ENCODE measurements at regions not wholly inside any gene's neighbourhood (a gene's known extent, or its start where the extent isn't known, plus 50 kb on each side); places are given as distances from the start of the nearest gene placed in this dataset.

GRCh38 chr14:104360501-104360900, 219.1 kb upstream of the C14orf180 start:
- H3K36me3 ChIP-seq, result no peaks in the 10 kb centered on the region
- no peaks in the 10 kb centered on the region for H3K9me3 ChIP-seq
- H3K27ac ChIP-seq, result no peak overlapping the region
- TF ChIP-seq POLR2AphosphoS5 (IDR thresholded peaks at IDR 0.05) (no peak), POLR2A (IDR thresholded peaks at IDR 0.05) (no peak)
- TF ChIP-seq, protein P1, sequence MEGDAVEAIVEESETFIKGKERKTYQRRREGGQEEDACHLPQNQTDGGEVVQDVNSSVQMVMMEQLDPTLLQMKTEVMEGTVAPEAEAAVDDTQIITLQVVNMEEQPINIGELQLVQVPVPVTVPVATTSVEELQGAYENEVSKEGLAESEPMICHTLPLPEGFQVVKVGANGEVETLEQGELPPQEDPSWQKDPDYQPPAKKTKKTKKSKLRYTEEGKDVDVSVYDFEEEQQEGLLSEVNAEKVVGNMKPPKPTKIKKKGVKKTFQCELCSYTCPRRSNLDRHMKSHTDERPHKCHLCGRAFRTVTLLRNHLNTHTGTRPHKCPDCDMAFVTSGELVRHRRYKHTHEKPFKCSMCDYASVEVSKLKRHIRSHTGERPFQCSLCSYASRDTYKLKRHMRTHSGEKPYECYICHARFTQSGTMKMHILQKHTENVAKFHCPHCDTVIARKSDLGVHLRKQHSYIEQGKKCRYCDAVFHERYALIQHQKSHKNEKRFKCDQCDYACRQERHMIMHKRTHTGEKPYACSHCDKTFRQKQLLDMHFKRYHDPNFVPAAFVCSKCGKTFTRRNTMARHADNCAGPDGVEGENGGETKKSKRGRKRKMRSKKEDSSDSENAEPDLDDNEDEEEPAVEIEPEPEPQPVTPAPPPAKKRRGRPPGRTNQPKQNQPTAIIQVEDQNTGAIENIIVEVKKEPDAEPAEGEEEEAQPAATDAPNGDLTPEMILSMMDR (IDR thresholded peaks at IDR 0.05), result no peak
- intact Hi-C loops (cut with DNase I), result no loop called here
- DNase-seq (ENCODE audit: low spot score), result no peak
- WGBS, result 92% methylated on average over 7 of the region's 8 CpGs
- H3K4me3 ChIP-seq, result no peak overlapping the region
- H3K27me3 ChIP-seq (replicated peaks; ENCODE audit: insufficient read depth), result no peaks in the 10 kb centered on the region
- no peaks in the 10 kb centered on the region for H3K4me1 ChIP-seq (replicated peaks)

- Histone ChIP-seq H3K27me3 (replicated peaks; ENCODE audit: insufficient read depth) (no peaks in the 10 kb centered on the region), H3K4me3 (no peak overlapping the region), H3K36me3 (no peaks in the 10 kb centered on the region), H3K27ac (no peak overlapping the region), H3K9me3 (no peaks in the 10 kb centered on the region), H3K4me1 (replicated peaks) (no peaks in the 10 kb centered on the region)
- no peak for TF ChIP-seq POLR2AphosphoS5 (IDR thresholded peaks at IDR 0.05)
- TF ChIP-seq, protein P1 (IDR thresholded peaks at IDR 0.05), result no peak
- TF ChIP-seq POLR2A (IDR thresholded peaks at IDR 0.05), result no peak
- 78% methylated on average over 14 of the region's 14 CpGs for WGBS
- intact Hi-C loops (cut with DNase I), result no loop called here
- no peak for DNase-seq (ENCODE audit: low spot score)
Measured at GRCh38 chr14:104361101-104361591, 218.4 kb upstream of the C14orf180 start.

GRCh38 chr14:104361921-104362681, 217.5 kb upstream of the C14orf180 start:
- Histone ChIP-seq H3K4me3 (no peak overlapping the region), H3K9me3 (no peaks in the 10 kb centered on the region), H3K27ac (no peak overlapping the region), H3K4me1 (replicated peaks) (no peaks in the 10 kb centered on the region), H3K27me3 (replicated peaks; ENCODE audit: insufficient read depth) (no peaks in the 10 kb centered on the region), H3K36me3 (no peaks in the 10 kb centered on the region)
- DNase-seq (ENCODE audit: low spot score), result no peak
- intact Hi-C loops (cut with DNase I), result no loop called here
- TF ChIP-seq POLR2AphosphoS5 (IDR thresholded peaks at IDR 0.05), result no peak
- TF ChIP-seq, protein P1 (IDR thresholded peaks at IDR 0.05), result no peak
- no peak for TF ChIP-seq POLR2A (IDR thresholded peaks at IDR 0.05)
- 61% methylated on average over 15 of the region's 20 CpGs for WGBS

DNA sequence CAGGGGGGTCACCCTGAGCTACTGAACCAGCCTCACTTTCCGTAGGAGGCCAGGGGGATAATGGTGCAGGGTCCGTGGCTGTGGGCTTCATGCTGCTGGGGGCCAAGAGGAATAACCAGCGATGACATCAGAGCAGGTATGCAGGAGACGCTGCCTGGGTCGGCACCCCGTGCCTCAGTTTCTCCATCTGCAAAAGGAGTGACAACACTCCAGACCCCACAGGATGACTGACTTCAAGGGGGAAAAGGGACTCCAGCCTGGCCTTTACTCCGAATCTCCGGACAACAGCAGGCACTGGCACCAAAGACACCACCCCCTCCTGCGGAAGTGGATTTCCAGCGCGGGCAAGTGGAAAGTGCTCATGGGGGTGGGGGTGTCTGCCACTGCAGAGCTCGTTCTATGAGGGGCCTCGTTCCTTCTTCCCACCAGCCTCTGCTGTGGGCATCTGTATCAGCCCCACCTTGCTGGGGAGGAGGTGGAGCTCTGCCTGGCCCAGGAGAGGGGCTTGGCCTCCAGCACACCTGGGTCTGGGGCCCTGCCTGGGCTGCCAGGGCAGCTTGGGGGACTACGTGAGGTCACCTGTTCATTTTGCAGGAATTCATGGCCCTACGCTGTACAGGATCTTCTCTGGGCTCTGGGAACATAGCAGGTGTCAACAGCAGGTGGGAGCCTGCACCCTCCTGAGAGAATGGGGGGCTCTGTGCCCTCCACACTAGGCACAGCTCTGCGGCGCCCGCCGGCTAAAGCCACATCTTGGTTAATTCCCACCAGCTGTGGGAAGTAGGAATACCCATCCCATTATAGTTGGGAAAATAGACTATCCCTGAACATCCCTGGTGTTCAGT, 216.6 kb upstream of the C14orf180 start:
- 94% methylated on average over 17 of the region's 19 CpGs for WGBS
- intact Hi-C loops (cut with DNase I), result no loop called here
- no peak for TF ChIP-seq POLR2A (IDR thresholded peaks at IDR 0.05)
- TF ChIP-seq, protein P1 (IDR thresholded peaks at IDR 0.05), result no peak
- TF ChIP-seq POLR2AphosphoS5 (IDR thresholded peaks at IDR 0.05), result no peak
- Histone ChIP-seq H3K9me3 (no peaks in the 10 kb centered on the region), H3K4me3 (no peak overlapping the region), H3K36me3 (no peaks in the 10 kb centered on the region), H3K27me3 (replicated peaks; ENCODE audit: insufficient read depth) (peaks cover under 1% of the 10 kb centered on the region), H3K4me1 (replicated peaks) (no peaks in the 10 kb centered on the region), H3K27ac (no peak overlapping the region)
- no peak for DNase-seq (ENCODE audit: low spot score)
